Ovary (tissue), 3 donors: ENCODE measurements at regions not wholly inside any gene's neighbourhood (a gene's known extent, or its start where the extent isn't known, plus 50 kb on each side); places are given as distances from the start of the nearest gene placed in this dataset.

ENCODE experiments used
- CTCF ChIP-seq, 3 donors: fragments of 450-650 bp in 2 of 3; fragments of 200-600 bp in 1 of 3; IDR thresholded peaks; one replicate each; pipeline versions ENCODE4 v1.5.1 to v1.8.0; 2016 to 2022; ENCODE audit warnings: antibody characterized with exemption in 3 of 3, mild to moderate bottlenecking in 1 of 3
- EP300 ChIP-seq: sonication (generic); formaldehyde crosslinking; IDR thresholded peaks from one replicate; pipeline ENCODE4 v1.6.1; 2017; ENCODE audit warnings: antibody characterized with exemption
- POLR2A ChIP-seq: fragments of 450-650 bp; IDR thresholded peaks from one replicate; pipeline ENCODE4 v1.6.1; 2017; ENCODE audit warnings: antibody characterized with exemption, mild to moderate bottlenecking, moderate library complexity
- donor health status: DM: no; HTN: no; CAD: no.

DNA sequence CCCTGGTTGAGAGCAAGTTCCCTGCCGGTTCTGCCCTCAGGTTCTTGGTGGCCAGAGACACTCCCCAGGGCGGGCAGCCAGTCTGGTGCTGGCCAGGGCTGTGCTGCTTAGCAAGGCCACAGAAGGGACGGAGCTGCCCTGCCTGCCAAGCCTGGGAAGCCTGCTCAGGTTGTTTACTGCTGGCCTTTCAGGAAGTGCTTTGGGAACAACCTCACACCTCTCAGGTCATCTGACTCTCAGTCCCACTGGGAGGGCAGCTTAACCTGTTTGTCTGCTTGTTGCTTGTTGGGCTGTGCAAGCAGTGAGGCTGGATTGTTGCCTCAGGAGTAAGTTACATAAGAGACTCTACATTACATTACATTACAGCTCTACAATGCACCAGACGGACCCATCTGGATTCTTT lies 75.8 kb upstream of the AFDN start:
- TF ChIP-seq CTCF (IDR thresholded peaks at IDR 0.05) (no peak), EP300 (no peak), POLR2A (no peak)
